Thyroid gland (tissue), 4 donors: ENCODE measurements at regions not wholly inside any gene's neighbourhood (a gene's known extent, or its start where the extent isn't known, plus 50 kb on each side); places are given as distances from the start of the nearest gene placed in this dataset.

ENCODE experiments used
- CTCF ChIP-seq, 6 experiments: fragments of 200-600 bp in 3 of 6; fragments of 450-650 bp in 3 of 6; sonication (generic) in 3 of 6; IDR thresholded peaks; one replicate each; pipeline ENCODE4 v1.5.1; 2016 to 2019; ENCODE audit warnings: antibody characterized with exemption in 6 of 6, mild to moderate bottlenecking in 2 of 6, inconsistent platforms in 1 of 6, moderate library complexity in 1 of 6
- POLR2A ChIP-seq, 2 donors: fragments of 450-650 bp; IDR thresholded peaks; one replicate each; pipeline ENCODE4 v1.6.1; 2017; ENCODE audit warnings: antibody characterized with exemption in 2 of 2, mild to moderate bottlenecking in 2 of 2, moderate library complexity in 1 of 2

GRCh38 chr13:58032676-58033460 lies 401.3 kb downstream of the PCDH17 start:
- no peak for TF ChIP-seq POLR2A (IDR thresholded peaks at IDR 0.05)
- no peak for TF ChIP-seq CTCF (IDR thresholded peaks at IDR 0.05)
